OCI-LY3 (cell line): ENCODE measurements at regions not wholly inside any gene's neighbourhood (a gene's known extent, or its start where the extent isn't known, plus 50 kb on each side); places are given as distances from the start of the nearest gene placed in this dataset.

Source experiments
- EZH2phosphoT487 ChIP-seq: fragments of 200-600 bp; shearing (Covaris generic); IDR thresholded peaks from 2 replicates; pipeline ENCODE4 v1.6.1; 2018; ENCODE audit warnings: antibody characterized with exemption, mixed run types, low read depth
- TF ChIP-seq, protein P1 (sequence below): fragments of 200-600, 300-600 bp; sonication (generic); IDR thresholded peaks from 2 replicates; pipeline ENCODE4 v1.5.1; 2014; ENCODE audit warnings: antibody characterized with exemption, low read length, low read depth

DNA sequence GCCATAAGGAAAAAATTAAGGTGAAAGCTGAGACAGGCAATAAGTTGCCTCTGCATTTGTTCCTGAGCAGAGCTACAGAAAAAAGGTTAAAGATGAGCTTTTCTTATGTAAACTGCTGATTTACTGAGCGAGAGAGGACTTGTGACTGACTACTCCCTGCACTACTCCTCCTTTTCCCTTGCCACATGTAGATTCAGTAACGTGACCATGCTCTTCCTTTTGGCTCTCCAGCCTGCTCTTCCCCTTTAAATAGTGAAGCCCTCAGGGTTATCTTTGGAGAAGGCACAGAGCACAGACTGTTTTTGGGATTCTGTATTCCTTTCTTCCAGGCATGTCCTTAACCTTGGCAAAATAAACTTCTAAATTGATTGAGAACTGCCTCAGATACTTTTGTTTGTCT is 630.2 kb downstream of the UQCRFS1 start:
- TF ChIP-seq, protein P1, sequence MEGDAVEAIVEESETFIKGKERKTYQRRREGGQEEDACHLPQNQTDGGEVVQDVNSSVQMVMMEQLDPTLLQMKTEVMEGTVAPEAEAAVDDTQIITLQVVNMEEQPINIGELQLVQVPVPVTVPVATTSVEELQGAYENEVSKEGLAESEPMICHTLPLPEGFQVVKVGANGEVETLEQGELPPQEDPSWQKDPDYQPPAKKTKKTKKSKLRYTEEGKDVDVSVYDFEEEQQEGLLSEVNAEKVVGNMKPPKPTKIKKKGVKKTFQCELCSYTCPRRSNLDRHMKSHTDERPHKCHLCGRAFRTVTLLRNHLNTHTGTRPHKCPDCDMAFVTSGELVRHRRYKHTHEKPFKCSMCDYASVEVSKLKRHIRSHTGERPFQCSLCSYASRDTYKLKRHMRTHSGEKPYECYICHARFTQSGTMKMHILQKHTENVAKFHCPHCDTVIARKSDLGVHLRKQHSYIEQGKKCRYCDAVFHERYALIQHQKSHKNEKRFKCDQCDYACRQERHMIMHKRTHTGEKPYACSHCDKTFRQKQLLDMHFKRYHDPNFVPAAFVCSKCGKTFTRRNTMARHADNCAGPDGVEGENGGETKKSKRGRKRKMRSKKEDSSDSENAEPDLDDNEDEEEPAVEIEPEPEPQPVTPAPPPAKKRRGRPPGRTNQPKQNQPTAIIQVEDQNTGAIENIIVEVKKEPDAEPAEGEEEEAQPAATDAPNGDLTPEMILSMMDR, result no peak
- no peak for TF ChIP-seq EZH2phosphoT487
